SK-N-SH treated with all-trans-retinoic acid at 6 μM for 48 hours (cell line): ENCODE measurements at regions not wholly inside any gene's neighbourhood (a gene's known extent, or its start where the extent isn't known, plus 50 kb on each side); places are given as distances from the start of the nearest gene placed in this dataset.

Experiments
- ATAC-seq: fragments of 200-7000 bp; cut with Tn5 transposase; 3 replicates; pipeline ENCODE4 v1.9.1; 2020; ENCODE audit warnings: mild to moderate bottlenecking, moderate library complexity
- ARNTL ChIP-seq: fragments of 450-650 bp; formaldehyde crosslinking; IDR thresholded peaks from 2 replicates; pipeline ENCODE4 v1.5.0; 2020; ENCODE audit warnings: low read depth, mild to moderate bottlenecking, moderate library complexity, borderline replicate concordance
- BACH2 ChIP-seq: fragments of 250-450 bp; sonication (Bioruptor Pico); IDR thresholded peaks from 2 replicates; pipeline ENCODE4 v1.9.0; 2021; ENCODE audit warnings: mild to moderate bottlenecking, borderline replicate concordance
- CSDC2 ChIP-seq: fragments of 250-450 bp; sonication (Bioruptor Pico); IDR thresholded peaks from 2 replicates; pipeline ENCODE4 v1.5.0; 2020; ENCODE audit warnings: mild to moderate bottlenecking, moderate library complexity
- GLIS3 ChIP-seq: fragments of 250-450 bp; sonication (Bioruptor Pico); IDR thresholded peaks from 2 replicates; pipeline ENCODE4 v1.5.0; 2020; ENCODE audit warnings: mild to moderate bottlenecking, moderate library complexity
- ISL1 ChIP-seq: fragments of 250-450 bp; sonication (Bioruptor Pico); IDR thresholded peaks from 2 replicates; pipeline ENCODE4 v2.1.2; 2022; ENCODE audit warnings: mild to moderate bottlenecking, moderate library complexity
- POU6F1 ChIP-seq: fragments of 250-450 bp; sonication (Bioruptor Pico); IDR thresholded peaks from 2 replicates; pipeline ENCODE4 v1.8.0; 2021; ENCODE audit warnings: low read depth, mild to moderate bottlenecking, moderate library complexity, borderline replicate concordance
- PPARA ChIP-seq: fragments of 250-450 bp; sonication (Bioruptor Pico); IDR thresholded peaks from 2 replicates; pipeline ENCODE4 v1.5.0; 2020; ENCODE audit warnings: mild to moderate bottlenecking, borderline replicate concordance
- RARB ChIP-seq: fragments of 250-450 bp; sonication (Bioruptor Pico); IDR thresholded peaks from 2 replicates; pipeline ENCODE4 v1.8.0; 2021; ENCODE audit warnings: mild to moderate bottlenecking, moderate library complexity
- SNAI2 ChIP-seq: fragments of 250-450 bp; sonication (Bioruptor Pico); IDR thresholded peaks from 2 replicates; pipeline ENCODE4 v1.5.0; 2020; ENCODE audit warnings: mild to moderate bottlenecking, moderate library complexity
- TCF4 ChIP-seq: fragments of 250-450 bp; sonication (Bioruptor Pico); IDR thresholded peaks from 2 replicates; pipeline ENCODE4 v1.8.0; 2021; ENCODE audit warnings: mild to moderate bottlenecking, moderate library complexity, borderline replicate concordance
- TOX ChIP-seq: fragments of 250-450 bp; sonication (Bioruptor Pico); IDR thresholded peaks from 2 replicates; pipeline ENCODE4 v1.8.0; 2021; ENCODE audit warnings: mild to moderate bottlenecking, moderate library complexity, borderline replicate concordance
- ZC3H10 ChIP-seq: fragments of 250-450 bp; sonication (Bioruptor Pico); IDR thresholded peaks from 2 replicates; pipeline ENCODE4 v1.5.1; 2021; ENCODE audit warnings: mild to moderate bottlenecking, moderate library complexity
- ZFP3 ChIP-seq: fragments of 250-450 bp; sonication (Bioruptor Pico); IDR thresholded peaks from 2 replicates; pipeline ENCODE4 v1.5.0; 2020; ENCODE audit warnings: mild to moderate bottlenecking, moderate library complexity
- ZNF565 ChIP-seq: fragments of 450-650 bp; formaldehyde crosslinking; conservative IDR thresholded peaks from 2 replicates; pipeline ENCODE4 v1.5.0; 2020; ENCODE audit warnings: low read depth, mild to moderate bottlenecking, moderate library complexity
- ZNF8 ChIP-seq: fragments of 450-650 bp; formaldehyde crosslinking; IDR thresholded peaks from 2 replicates; pipeline ENCODE4 v1.5.0; 2020; ENCODE audit warnings: mild to moderate bottlenecking, moderate library complexity
- TF ChIP-seq, protein P1 (sequence below): fragments of 250-450 bp; sonication (Bioruptor Pico); IDR thresholded peaks from 2 replicates; pipeline ENCODE4 v1.5.0; 2020; ENCODE audit warnings: mild to moderate bottlenecking, moderate library complexity
- TF ChIP-seq, protein P2 (sequence below): fragments of 250-450 bp; sonication (Bioruptor Pico); IDR thresholded peaks from 2 replicates; pipeline ENCODE4 v1.8.0; 2020; ENCODE audit warnings: mild to moderate bottlenecking, moderate library complexity, borderline replicate concordance
- TF ChIP-seq, protein P3 (sequence below): fragments of 250-450 bp; sonication (Bioruptor Pico); IDR thresholded peaks from 2 replicates; pipeline ENCODE4 v1.5.1; 2020; ENCODE audit warnings: low read depth, mild to moderate bottlenecking, moderate library complexity
- TF ChIP-seq, protein P4 (sequence below): fragments of 250-450 bp; sonication (Bioruptor Pico); IDR thresholded peaks from 2 replicates; pipeline ENCODE4 v1.5.1; 2021; ENCODE audit warnings: mild to moderate bottlenecking, moderate library complexity

GRCh38 chr4:177508662-177509061, 66.4 kb upstream of the AGA start:
- ATAC-seq = no peak
- TF ChIP-seq GLIS3 (CRISPR knock-in tag) (no peak), RARB (CRISPR knock-in tag) (no peak), POU6F1 (no peak), TCF4 (no peak), ZFP3 (CRISPR knock-in tag) (no peak), PPARA (CRISPR knock-in tag) (no peak)
- TF ChIP-seq, protein P1, sequence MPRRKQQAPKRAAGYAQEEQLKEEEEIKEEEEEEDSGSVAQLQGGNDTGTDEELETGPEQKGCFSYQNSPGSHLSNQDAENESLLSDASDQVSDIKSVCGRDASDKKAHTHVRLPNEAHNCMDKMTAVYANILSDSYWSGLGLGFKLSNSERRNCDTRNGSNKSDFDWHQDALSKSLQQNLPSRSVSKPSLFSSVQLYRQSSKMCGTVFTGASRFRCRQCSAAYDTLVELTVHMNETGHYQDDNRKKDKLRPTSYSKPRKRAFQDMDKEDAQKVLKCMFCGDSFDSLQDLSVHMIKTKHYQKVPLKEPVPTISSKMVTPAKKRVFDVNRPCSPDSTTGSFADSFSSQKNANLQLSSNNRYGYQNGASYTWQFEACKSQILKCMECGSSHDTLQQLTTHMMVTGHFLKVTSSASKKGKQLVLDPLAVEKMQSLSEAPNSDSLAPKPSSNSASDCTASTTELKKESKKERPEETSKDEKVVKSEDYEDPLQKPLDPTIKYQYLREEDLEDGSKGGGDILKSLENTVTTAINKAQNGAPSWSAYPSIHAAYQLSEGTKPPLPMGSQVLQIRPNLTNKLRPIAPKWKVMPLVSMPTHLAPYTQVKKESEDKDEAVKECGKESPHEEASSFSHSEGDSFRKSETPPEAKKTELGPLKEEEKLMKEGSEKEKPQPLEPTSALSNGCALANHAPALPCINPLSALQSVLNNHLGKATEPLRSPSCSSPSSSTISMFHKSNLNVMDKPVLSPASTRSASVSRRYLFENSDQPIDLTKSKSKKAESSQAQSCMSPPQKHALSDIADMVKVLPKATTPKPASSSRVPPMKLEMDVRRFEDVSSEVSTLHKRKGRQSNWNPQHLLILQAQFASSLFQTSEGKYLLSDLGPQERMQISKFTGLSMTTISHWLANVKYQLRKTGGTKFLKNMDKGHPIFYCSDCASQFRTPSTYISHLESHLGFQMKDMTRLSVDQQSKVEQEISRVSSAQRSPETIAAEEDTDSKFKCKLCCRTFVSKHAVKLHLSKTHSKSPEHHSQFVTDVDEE (CRISPR knock-in tag) = no peak
- TF ChIP-seq, protein P2, sequence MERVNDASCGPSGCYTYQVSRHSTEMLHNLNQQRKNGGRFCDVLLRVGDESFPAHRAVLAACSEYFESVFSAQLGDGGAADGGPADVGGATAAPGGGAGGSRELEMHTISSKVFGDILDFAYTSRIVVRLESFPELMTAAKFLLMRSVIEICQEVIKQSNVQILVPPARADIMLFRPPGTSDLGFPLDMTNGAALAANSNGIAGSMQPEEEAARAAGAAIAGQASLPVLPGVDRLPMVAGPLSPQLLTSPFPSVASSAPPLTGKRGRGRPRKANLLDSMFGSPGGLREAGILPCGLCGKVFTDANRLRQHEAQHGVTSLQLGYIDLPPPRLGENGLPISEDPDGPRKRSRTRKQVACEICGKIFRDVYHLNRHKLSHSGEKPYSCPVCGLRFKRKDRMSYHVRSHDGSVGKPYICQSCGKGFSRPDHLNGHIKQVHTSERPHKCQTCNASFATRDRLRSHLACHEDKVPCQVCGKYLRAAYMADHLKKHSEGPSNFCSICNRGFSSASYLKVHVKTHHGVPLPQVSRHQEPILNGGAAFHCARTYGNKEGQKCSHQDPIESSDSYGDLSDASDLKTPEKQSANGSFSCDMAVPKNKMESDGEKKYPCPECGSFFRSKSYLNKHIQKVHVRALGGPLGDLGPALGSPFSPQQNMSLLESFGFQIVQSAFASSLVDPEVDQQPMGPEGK (CRISPR knock-in tag) = no peak

DNA sequence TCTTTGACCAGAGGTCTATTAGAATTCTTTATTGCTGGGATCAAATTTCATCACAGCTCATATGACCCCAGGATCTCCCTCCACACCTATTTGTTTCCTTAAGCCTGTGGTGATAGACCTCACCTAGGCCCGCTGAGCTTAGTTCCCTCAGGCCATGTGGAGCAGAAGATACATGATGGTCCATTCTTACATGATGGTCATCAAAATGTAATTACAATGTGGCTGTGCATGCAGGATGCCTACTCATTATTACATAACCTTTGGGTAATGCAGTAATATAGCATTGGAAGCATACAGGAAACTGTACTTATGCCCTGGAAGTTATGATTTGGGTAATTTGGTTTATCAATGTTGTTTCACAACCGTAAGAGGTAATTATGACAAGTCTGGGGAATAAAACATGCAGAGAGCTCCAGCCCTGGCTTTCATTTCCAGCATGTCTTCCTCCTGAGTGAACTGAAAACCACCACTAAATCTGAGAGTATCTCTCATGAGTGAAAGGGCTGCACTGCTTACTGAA, 67.0 kb upstream of the AGA start:
- TF ChIP-seq ZFP3 (CRISPR knock-in tag) (no peak), ARNTL (no peak), ZNF8 (CRISPR knock-in tag) (no peak), PPARA (CRISPR knock-in tag) (no peak), ISL1 (no peak), ZNF565 (CRISPR knock-in tag) (no peak), RARB (CRISPR knock-in tag) (no peak), CSDC2 (CRISPR knock-in tag) (no peak), SNAI2 (CRISPR knock-in tag) (no peak), BACH2 (CRISPR knock-in tag) (no peak), ZC3H10 (CRISPR knock-in tag) (no peak)
- TF ChIP-seq, protein P1 (CRISPR knock-in tag) = no peak
- TF ChIP-seq, protein P2 (CRISPR knock-in tag) = no peak
- TF ChIP-seq, protein P3, sequence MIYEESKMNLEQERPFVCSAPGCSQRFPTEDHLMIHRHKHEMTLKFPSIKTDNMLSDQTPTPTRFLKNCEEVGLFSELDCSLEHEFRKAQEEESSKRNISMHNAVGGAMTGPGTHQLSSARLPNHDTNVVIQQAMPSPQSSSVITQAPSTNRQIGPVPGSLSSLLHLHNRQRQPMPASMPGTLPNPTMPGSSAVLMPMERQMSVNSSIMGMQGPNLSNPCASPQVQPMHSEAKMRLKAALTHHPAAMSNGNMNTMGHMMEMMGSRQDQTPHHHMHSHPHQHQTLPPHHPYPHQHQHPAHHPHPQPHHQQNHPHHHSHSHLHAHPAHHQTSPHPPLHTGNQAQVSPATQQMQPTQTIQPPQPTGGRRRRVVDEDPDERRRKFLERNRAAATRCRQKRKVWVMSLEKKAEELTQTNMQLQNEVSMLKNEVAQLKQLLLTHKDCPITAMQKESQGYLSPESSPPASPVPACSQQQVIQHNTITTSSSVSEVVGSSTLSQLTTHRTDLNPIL = no peak
- no peak for ATAC-seq

- TF ChIP-seq, protein P1 (CRISPR knock-in tag) = no peak
- TF ChIP-seq, protein P4, sequence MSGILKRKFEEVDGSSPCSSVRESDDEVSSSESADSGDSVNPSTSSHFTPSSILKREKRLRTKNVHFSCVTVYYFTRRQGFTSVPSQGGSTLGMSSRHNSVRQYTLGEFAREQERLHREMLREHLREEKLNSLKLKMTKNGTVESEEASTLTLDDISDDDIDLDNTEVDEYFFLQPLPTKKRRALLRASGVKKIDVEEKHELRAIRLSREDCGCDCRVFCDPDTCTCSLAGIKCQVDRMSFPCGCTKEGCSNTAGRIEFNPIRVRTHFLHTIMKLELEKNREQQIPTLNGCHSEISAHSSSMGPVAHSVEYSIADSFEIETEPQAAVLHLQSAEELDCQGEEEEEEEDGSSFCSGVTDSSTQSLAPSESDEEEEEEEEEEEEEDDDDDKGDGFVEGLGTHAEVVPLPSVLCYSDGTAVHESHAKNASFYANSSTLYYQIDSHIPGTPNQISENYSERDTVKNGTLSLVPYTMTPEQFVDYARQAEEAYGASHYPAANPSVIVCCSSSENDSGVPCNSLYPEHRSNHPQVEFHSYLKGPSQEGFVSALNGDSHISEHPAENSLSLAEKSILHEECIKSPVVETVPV (CRISPR knock-in tag) = no peak
- TF ChIP-seq BACH2 (CRISPR knock-in tag) (no peak), RARB (CRISPR knock-in tag) (no peak), CSDC2 (CRISPR knock-in tag) (no peak), PPARA (CRISPR knock-in tag) (no peak), TOX (no peak), TCF4 (no peak)
- no peak for ATAC-seq
These were observed 69.4 kb upstream of the AGA start for GRCh38 chr4:177511611-177512010.
